Loucy (cell line): ENCODE measurements at regions not wholly inside any gene's neighbourhood (a gene's known extent, or its start where the extent isn't known, plus 50 kb on each side); places are given as distances from the start of the nearest gene placed in this dataset.

Experiments
- H2AFZ ChIP-seq: fragments of 200-600 bp; sonication (generic); 2 replicates; pipeline ENCODE4 v1.6.0; 2016; ENCODE audit warnings: antibody characterized with exemption, mild to moderate bottlenecking, low read length, moderate library complexity
- H3F3A ChIP-seq: fragments of 200-600 bp; 2 replicates; pipeline ENCODE4 v1.6.0; 2016; ENCODE audit warnings: antibody characterized with exemption, low read depth, mild to moderate bottlenecking
- H3K27me3 ChIP-seq: fragments of 200-600 bp; sonication (generic); 2 replicates; pipeline ENCODE4 v1.6.1; 2014; ENCODE audit warnings: low read length, mild to moderate bottlenecking; ENCODE audit not compliant: insufficient read depth, poor library complexity, severe bottlenecking
- H3K36me3 ChIP-seq: fragments of 200-600 bp; sonication (generic); 2 replicates; pipeline ENCODE4 v1.6.1; 2016; ENCODE audit warnings: low read length; ENCODE audit not compliant: insufficient read depth
- H3K4me1 ChIP-seq: fragments of 200-600 bp; sonication (generic); 2 replicates; pipeline ENCODE4 v1.5.1; 2014; ENCODE audit warnings: low read length, mild to moderate bottlenecking; ENCODE audit not compliant: insufficient read depth, poor library complexity, severe bottlenecking
- H3K4me2 ChIP-seq: fragments of 200-600 bp; sonication (generic); 2 replicates; pipeline ENCODE4 v1.6.0; 2014; ENCODE audit warnings: antibody characterized with exemption, low read length, low read depth, mild to moderate bottlenecking; ENCODE audit not compliant: poor library complexity, severe bottlenecking
- H3K4me3 ChIP-seq: fragments of 200-600 bp; sonication (generic); 2 replicates; pipeline ENCODE4 v1.5.1; 2014; ENCODE audit warnings: low read length, mild to moderate bottlenecking, mixed read lengths; ENCODE audit not compliant: poor library complexity, severe bottlenecking
- H3K79me2 ChIP-seq: fragments of 200-600 bp; sonication (generic); 2 replicates; pipeline ENCODE4 v1.6.1; 2014; ENCODE audit warnings: low read length; ENCODE audit not compliant: insufficient read depth
- H3K9ac ChIP-seq: fragments of 200-600 bp; sonication (generic); 2 replicates; pipeline ENCODE4 v1.6.0; 2014; ENCODE audit warnings: mild to moderate bottlenecking, low read depth, low read length, moderate library complexity; ENCODE audit not compliant: poor library complexity, severe bottlenecking
- H3K9me2 ChIP-seq: fragments of 200-600 bp; sonication (generic); replicated peaks from 2 replicates; pipeline ENCODE4 v1.6.1; 2016; ENCODE audit warnings: low read depth, low read length, mixed read lengths
- H3K9me3 ChIP-seq: fragments of 200-600 bp; sonication (generic); 2 replicates; pipeline ENCODE4 v1.6.1; 2014; ENCODE audit warnings: mild to moderate bottlenecking, antibody characterized with exemption, low read length, low read depth; ENCODE audit not compliant: insufficient read depth
- H4K20me1 ChIP-seq: fragments of 200-600 bp; sonication (generic); 2 replicates; pipeline ENCODE4 v1.6.0; 2014; ENCODE audit warnings: antibody characterized with exemption, low read length, mild to moderate bottlenecking; ENCODE audit not compliant: insufficient read depth, poor library complexity, severe bottlenecking
- CTCF ChIP-seq: fragments of 200-600 bp; sonication (generic); conservative IDR thresholded peaks from 2 replicates; pipeline ENCODE4 v1.5.1; 2014; ENCODE audit warnings: mild to moderate bottlenecking, antibody characterized with exemption, low read length
- EZH2phosphoT487 ChIP-seq: fragments of 200-600 bp; IDR thresholded peaks from 2 replicates; pipeline ENCODE4 v1.6.1; 2018; ENCODE audit warnings: antibody characterized with exemption, mild to moderate bottlenecking, moderate library complexity, borderline replicate concordance

GRCh38 chr20:22740829-22741228, 156.5 kb upstream of the FOXA2 start:
- H3F3A ChIP-seq = no peaks in the 10 kb centered on the region
- no peak overlapping the region for H3K4me2 ChIP-seq
- no peaks in the 10 kb centered on the region for H3K4me1 ChIP-seq
- no peaks in the 10 kb centered on the region for H3K9me3 ChIP-seq
- H3K9me2 ChIP-seq = no peaks in the 10 kb centered on the region
- no peak overlapping the region for H2AFZ ChIP-seq
- no peaks in the 10 kb centered on the region for H3K36me3 ChIP-seq
- no peak for TF ChIP-seq EZH2phosphoT487
- no peak for TF ChIP-seq CTCF
- no peak overlapping the region for H3K4me3 ChIP-seq
- H4K20me1 ChIP-seq = no peaks in the 10 kb centered on the region
- H3K79me2 ChIP-seq = no peaks in the 10 kb centered on the region
- H3K9ac ChIP-seq = no peak overlapping the region
- H3K27me3 ChIP-seq = no peaks in the 10 kb centered on the region

- Histone ChIP-seq H3K4me2 (no peak overlapping the region), H4K20me1 (no peaks in the 10 kb centered on the region), H3K9ac (no peak overlapping the region), H3K27me3 (no peaks in the 10 kb centered on the region), H2AFZ (no peak overlapping the region), H3K79me2 (no peaks in the 10 kb centered on the region), H3K4me1 (no peaks in the 10 kb centered on the region), H3K4me3 (no peak overlapping the region), H3K9me3 (peaks cover 2% of the 10 kb centered on the region; the same call in 1 of the 2 replicates), H3K9me2 (no peaks in the 10 kb centered on the region), H3K36me3 (no peaks in the 10 kb centered on the region), H3F3A (no peaks in the 10 kb centered on the region)
- TF ChIP-seq EZH2phosphoT487 (no peak), CTCF (no peak)
These were observed 160.2 kb upstream of the FOXA2 start for GRCh38 chr20:22744341-22745193.

DNA sequence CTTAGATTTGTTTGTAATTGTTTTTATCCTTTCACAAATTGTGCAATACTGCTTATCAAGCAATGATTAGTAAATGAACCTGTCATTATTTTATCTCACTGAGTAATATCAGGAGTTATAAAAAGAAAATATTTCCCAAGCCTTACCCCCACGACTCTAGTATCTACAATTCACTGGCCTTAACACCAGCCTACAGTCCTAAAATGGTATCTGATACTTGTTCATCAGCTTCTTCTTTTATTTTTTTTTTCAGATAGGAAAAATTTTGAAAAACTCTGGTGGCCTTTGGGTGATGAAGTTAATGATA, 160.8 kb upstream of the FOXA2 start:
- H3K9me3 ChIP-seq = peaks cover 2% of the 10 kb centered on the region; the same call in 1 of the 2 replicates
- H3K36me3 ChIP-seq = no peaks in the 10 kb centered on the region
- H3K9me2 ChIP-seq = no peaks in the 10 kb centered on the region
- H3K4me3 ChIP-seq = no peak overlapping the region
- H4K20me1 ChIP-seq = no peaks in the 10 kb centered on the region
- H3K4me1 ChIP-seq = no peaks in the 10 kb centered on the region
- no peaks in the 10 kb centered on the region for H3F3A ChIP-seq
- H3K4me2 ChIP-seq = no peak overlapping the region
- no peak overlapping the region for H3K9ac ChIP-seq
- no peaks in the 10 kb centered on the region for H3K79me2 ChIP-seq
- H3K27me3 ChIP-seq = no peaks in the 10 kb centered on the region
- no peak overlapping the region for H2AFZ ChIP-seq
- TF ChIP-seq EZH2phosphoT487 = no peak
- TF ChIP-seq CTCF = no peak
